GM19463 (cell line): ENCODE measurements at regions not wholly inside any gene's neighbourhood (a gene's known extent, or its start where the extent isn't known, plus 50 kb on each side); places are given as distances from the start of the nearest gene placed in this dataset.
"Not testable (repeated sequence)": the region's sequence is repeated elsewhere in the genome, so short reads cannot be mapped to it uniquely, and the experiment has no call there.

ENCODE experiments used
- ATAC-seq: cut with Tn5 transposase; IDR thresholded peaks from one replicate; pipeline ENCODE4 v1.9.1; 2021; ENCODE audit warnings: mild to moderate bottlenecking, moderate library complexity; ENCODE audit not compliant: unreplicated experiment

GRCh38 chr19:41495589-41495988, 52.6 kb downstream of the ERICH4 start:
- no peak for ATAC-seq

- ATAC-seq = no peak
These were observed 56.9 kb downstream of the ERICH4 start for GRCh38 chr19:41499899-41500298.

- ATAC-seq = no peak
These were observed 57.5 kb downstream of the ERICH4 start for GRCh38 chr19:41500443-41500842.

GRCh38 chr19:41501854-41502253, 58.9 kb downstream of the ERICH4 start:
- ATAC-seq = no peak

- no peak for ATAC-seq
These were observed 62.1 kb downstream of the ERICH4 start for GRCh38 chr19:41505105-41505504.

GRCh38 chr19:41510484-41510883, 65.5 kb upstream of the CEACAM21 start:
- ATAC-seq = no peak

GRCh38 chr19:41511628-41512027, 64.3 kb upstream of the CEACAM21 start:
- no peak for ATAC-seq

GRCh38 chr19:41515015-41515652, 60.8 kb upstream of the CEACAM21 start:
- no peak for ATAC-seq

GRCh38 chr19:41516292-41517171, 59.4 kb upstream of the CEACAM21 start:
- ATAC-seq = not testable (repeated sequence)

- ATAC-seq = no peak
These were observed 57.8 kb upstream of the CEACAM21 start for GRCh38 chr19:41518141-41518540.

GRCh38 chr19:41521138-41521930, 54.6 kb upstream of the CEACAM21 start:
- peak; percentile 50 for ATAC-seq

- peak; percentile 48 for ATAC-seq
These were observed 53.9 kb upstream of the CEACAM21 start for GRCh38 chr19:41521931-41522555.

GRCh38 chr19:41525989-41526388, 50.0 kb upstream of the CEACAM21 start:
- no peak for ATAC-seq
